ENCODE measurements at regions not wholly inside any gene's neighbourhood (a gene's known extent, or its start where the extent isn't known, plus 50 kb on each side); places are given as distances from the start of the nearest gene placed in this dataset.

DNA sequence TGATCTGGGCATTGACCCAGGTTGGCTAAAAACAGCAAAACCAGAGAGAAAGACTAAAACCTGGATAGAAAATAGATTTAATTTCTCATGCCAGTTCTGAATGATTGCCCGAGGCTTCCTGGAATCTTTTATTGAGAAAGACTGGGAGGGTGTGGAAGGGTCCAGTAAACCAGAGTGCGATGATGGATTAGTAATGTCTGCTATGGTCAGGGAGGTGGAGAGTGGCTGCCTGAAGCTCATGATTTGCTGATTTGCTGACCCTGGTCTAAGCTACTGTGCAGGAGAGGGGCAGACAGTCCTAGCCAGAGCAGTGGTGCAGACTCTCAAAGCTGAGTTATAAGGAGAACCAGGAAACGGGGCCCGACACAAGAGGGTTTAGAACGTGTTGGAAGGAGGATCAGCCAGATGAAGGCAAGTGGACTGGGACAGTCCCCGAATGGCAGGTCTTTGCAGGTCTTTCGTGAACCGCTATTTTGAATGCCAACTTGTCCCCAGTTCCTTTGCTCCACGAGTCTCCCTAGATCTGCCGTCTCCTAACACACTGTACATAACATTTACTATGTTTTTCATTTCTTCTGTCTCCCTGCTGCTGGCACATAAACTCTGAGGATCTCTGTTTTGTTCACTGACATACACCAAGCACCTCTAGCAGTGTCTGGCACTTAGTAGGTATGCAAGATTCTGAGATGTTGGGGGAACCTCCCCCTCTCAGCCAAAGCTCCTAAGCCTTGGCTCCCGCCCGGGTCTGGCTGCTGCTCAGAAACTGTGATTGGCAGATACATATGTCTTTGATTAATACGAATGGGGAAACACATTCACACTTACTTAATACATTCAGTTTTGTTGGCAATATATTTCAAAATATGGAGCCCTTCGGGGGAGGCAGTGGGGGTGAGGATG, 237.3 kb upstream of the TNRC6C start:
- no peak for DNase-seq

DNA sequence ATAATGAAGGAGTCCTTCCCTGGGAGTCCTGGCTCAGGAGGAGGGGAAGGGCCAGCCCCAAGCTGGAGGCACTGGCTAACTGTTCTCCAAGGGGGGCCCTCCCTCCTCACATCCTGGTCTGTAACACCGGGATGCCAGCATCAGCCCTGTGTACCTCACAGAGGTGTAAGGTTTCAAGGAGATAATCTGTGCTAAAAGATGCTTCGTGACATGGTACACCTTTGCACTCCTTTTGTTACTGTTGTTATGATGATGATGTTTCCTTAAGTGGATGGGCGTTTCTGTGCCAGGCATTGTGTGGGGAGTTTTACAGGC, 236.7 kb upstream of the TNRC6C start:
- no peak for DNase-seq

DNA sequence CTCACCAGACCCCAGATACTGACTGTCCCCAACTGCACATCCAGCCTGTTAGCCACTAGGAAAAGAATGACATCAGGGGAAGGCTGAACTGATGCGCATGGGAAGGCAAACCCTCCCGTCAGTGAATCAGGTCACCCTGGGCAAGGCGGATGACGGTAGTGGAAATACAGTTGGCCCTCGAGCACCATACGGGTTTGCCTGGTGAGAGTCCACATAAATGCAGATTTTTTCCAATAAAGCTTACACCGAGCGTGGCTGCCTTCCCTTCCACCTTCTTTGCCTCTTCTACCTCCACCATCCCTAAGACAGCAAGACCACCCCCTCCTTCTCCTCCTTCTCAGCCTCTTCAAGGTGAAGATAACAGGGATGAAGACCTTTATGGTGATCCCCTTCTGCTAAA, 236.1 kb upstream of the TNRC6C start:
- no peak for DNase-seq

DNA sequence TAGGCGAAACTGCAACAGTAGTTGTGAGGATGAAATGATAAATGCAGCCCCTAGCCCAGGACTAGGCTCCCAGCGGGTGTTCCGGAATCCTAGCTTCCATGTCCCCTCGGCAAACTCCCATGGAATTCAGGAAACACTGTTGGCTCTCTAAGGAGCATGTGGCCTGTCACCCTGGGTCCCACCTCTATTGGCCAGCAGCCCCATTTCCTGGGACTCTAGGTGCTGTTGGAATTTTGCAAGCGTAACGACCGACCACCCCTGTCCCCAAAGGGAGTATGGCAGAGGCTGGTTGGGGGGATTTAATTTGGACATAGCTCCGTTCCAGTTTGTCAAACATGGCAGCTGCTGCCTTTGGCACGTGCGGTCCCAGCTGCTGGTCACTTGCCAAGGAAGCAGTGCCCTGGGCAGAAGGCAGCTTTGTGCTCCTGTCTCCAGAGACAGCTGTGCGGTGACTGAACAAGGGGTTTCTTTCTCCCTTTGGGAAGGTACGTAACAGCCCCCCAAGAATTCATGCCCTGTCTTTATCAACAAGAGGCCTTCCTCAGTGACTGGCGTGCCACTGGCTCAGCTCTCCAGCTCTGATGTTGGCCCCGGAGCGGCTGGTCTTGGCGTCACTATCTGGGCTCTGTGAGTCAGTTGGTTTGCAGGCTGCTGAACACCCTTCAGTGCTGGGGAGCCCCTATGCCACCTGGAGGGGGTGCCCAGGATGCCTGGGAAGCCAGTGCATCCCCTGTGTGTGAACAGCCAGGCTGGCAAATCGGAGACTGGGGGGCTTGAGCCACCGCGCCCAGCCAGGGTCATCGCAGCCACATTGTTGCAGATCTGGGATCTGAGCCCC, 235.2 kb upstream of the TNRC6C start:
- DNase-seq: no peak

DNA sequence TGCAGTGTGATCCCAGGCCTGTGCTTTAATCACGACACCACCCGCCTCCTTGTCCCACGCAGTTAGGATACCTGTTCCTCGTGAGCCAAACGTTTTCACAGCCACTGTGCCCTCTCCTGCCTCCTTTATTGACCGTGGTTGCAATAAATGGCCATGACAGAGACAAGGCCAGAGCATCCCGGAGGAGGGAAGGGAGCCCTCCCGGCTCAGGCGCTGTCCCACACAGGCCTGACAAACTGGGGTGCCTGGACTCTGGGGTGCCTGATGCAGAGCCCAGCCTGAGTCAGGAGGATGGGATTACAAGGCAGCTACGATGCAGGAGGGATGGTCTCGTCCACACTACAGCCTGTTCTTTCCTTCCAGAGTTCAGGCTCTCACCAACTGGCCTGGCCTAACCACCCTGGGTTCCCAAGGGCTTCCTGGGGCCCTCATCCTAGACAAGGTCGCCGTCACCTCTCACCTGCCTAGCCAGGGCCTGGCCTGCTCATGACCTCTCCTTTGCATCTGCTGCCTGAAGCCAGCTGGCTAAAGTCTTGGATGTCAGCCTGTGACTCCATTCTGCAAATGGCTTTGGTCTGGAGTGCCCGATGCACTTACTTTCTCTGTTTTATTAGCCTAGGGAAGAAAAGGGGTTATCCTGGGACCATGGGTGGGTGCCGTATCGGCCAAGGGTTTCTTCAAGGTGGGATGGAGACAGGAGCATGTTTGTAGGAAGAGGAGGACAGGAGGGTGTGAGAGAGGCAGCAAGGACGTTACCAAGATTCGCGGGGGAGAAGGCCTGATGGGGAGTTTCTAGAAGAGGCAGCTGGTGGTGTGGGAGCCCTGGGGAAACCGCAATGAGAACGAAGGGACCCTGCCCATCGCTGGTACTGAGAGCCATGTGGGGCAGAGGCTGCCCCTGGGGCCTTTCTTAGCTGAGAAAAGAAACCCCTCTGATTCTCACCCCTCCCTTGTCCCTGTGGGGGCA, 234.3 kb upstream of the TNRC6C start:
- DNase-seq: peak; percentile 89

DNA sequence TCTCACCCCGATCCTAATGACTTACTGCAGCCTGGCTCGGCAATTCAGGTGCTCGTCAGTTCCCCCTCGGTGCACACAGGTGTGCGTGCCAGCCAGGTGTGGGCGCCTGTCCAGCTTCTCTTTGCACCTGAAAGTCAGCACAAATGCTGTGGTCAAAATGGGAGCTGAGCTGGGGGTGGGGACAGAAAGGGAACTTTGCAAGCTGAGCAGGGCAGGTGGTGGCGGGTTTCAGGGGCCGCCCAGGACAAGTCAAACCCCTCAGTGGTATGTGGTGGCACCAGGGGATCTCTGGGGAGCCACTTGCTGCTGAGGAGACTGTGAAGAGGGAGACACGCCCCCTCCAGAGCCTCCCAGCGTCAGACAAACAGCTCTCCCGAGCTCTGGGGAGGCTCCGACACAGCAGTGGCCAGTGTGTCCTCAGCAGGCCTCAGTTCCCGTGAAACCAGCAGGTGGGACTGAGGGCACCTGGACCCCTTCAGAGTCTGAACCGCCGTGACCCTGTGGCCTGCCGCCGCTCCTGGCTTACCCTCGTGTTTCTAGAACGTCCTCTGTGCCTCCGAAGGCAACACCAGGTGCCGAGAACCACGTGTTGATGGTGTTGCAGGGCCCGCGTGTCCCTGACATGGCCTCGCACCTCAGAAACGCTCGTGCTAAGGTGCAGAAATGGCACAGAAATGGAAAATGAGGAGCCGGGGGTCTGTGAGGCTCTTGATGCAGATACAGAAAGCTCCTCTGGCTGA, 233.5 kb upstream of the TNRC6C start:
- DNase-seq: peak; percentile 99

DNA sequence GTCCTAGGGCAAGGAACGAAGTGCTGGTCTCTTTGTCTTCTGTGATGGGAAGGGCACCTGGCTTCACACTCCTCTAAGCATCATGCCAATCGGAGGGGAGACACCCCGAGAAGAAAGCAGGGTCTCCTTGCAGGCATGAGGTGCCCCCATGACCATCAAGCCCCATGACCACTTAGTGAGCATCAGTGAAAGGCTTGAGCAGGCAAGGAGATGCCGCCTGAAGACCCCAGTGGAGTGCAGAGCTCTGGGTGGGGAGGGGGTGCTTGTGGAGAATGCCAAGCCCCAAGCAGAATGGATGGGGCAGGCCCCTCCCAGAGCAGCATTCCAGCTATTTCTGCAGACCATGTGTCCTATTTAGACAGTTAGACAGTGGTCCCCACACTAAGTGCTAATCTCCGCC, 232.7 kb upstream of the TNRC6C start:
- no peak for DNase-seq

DNA sequence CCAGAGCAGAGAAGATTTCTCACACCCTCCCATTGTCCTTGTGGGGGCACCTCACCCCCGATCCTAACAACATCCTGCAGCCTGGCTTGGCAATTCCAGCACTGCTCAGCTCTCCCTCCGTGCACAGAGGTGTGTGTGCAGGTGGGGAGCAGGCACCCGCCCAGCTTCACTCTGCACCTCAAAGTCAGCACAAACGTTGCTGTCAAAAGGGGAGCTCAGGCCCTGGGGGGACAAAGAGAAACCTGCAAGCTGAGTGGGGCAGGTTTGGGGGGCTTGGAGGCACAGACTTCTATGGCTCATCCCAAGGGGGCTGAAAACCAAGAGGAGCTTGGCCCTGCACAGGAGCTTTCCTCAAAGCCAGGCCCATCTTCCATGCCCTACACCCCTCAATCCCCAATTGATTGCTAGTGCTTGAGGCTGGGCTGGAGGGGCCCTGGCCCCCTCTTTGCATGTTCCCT, 231.9 kb upstream of the TNRC6C start:
- DNase-seq: no peak

DNA sequence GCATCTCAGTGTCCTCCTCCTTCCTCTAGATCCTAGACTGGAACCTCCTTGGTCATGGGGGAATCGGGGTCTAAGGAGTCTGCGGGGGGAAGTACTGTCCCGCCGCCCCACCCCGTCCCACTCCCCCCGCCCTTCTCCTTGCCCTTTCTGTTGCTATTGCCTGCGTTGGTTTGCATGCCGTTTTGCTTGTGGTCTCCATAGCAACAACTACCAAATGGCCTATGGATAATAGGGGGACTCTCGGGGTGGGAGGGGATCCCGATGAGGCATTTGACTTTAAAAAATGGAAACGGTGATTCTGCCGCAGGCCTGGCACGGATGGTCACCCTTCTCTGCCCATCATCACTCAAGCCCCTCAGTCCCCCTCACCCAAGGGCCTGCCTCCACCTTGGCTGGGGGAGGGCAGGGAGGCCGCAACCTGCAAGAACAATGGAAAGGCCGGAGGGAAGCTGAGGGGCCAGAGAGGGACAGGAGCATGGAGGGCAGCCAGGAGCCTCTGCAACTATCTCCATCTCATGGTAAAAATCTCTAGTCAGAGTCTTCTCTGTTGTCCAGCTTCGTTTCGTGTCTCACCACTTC, 231.4 kb upstream of the TNRC6C start:
- DNase-seq: no peak

DNA sequence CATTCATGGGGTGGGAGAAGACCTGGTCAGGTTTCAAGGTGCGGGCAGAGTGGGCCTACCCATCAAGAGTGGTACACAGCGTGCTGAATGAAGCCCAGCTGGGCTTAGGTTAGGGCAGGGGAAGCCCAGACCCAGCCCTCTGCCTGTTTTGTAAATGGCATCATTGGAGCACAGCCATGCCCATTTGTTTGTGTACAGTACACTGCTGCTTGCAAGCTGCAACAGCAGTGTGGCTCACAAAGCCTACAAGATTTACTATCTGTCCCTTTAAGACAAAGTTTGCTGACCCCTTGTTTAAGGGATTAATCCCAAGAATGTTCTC, 230.1 kb upstream of the TNRC6C start:
- no peak for DNase-seq

DNA sequence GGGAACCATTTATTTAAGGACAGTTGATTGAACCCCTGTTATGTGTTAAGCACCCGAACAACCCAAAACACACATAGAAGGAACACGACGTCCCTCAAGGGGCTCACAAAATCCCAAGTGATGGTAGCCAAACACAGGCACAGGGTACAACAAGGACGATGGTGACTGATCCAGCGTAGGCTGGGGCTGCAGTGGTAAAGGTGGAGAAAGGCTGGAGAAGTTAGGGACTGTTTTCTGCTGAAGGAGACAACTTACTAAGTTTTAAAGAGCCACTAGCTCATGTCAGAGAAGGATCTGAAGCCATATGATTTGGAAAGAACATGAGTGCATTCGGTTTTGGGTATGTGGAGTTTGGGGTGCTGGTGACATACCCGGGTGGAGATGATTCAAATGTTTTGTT, 229.6 kb upstream of the TNRC6C start:
- no peak for DNase-seq

DNA sequence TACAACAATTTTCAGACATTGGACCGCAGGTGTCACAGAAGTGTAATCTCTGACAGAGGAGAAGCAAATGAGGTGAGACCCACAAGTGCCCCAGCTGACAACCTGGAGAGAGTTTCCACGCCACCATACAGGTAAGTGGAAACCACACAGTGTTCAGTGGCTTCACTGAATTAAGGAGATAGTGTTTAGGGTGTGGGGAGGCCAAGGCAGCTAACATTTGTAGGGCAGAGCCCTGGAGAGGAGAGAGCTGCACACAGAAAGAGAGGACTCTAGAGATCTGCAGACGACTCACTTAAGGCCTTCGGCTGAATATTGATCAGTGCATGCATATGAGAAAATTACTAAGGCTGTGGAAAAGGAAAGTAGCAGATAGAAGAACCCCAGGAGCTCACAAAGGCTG, 228.9 kb upstream of the TNRC6C start:
- peak; percentile 19 for DNase-seq

DNA sequence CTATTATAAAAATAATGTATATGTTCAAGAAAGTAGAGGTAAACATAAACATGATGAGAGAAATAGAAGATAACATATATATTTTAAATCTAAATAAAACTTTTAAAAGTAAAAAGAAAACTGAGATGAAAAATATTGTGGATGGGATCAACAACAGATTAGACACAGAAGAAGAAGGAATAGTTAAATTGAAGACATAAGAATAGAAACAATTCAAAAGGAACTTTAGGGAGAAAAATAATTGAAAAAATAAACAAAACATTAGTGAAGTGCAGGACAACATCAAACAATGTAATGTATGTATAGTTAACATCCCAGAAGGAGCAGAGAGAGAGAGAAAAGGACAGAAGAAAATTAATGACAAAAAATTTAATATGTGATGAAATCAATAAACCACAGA, 228.1 kb upstream of the TNRC6C start:
- no peak for DNase-seq

DNA sequence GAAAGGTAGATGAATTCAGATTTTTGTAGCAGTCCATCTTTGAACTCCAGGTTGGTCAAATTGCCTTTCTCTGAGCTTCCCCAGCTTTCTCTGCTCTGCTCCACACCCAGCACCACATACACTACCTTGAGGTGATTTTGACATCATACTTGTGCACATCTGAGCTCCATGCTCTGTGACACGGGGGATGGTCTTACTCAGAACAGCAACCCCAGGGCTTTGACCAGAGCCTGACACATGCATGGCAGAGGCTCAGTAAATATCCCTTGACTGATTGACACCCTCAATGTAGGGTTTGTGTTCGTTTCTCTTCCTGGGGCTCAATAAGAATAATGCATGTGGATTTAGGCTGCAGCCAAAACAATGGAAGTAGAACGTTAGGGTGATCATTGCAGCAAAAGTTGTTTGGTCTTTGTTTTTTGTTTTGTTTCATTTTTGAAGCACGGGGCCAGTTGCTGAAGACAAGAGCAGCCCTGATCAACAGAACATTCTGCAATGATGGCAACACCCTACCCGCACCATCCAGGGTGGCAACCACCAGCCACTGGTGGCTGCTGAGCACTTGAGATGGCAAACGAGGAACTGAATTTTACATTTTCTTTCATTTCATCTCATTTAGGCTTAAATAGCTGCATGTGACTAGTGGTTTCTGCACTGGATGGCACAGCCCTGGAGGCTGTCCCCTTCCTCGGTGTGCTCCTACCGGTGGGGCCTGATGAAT, 224.8 kb upstream of the TNRC6C start:
- no peak for DNase-seq

DNA sequence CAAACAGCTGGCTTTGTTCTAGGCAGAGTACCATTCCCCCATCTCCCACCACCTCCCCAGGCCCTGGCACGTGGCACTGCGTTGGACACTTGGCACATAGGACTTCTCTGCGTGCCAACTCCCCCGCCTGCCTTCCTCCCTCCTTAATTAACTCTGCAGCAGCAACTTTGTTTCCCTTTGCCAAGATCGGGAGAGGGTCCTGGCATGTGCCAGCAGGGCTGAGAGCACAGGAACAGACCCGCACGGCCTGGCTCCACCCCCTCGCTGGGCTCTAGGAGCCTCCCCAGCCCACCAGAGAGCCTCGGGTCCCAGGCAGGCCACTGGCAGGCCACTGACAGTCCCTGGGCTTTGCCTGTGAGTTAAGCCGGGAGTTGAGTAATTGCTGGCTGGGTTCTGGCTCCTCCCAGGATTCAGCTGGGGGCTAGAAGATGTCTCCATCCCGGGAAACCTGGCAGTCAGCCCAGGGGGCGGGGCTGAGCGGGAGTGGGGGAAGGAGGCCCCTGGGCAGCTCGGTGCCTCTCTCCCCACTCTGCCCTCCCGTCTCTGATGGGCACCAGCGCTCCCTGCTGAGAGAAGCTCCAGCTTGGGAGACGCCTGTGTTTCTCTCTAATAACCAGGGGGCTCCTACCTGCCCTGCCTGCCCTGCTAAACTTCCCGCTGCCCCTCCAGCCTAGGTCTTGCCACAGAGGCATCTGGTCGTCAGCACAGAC, 224.0 kb upstream of the TNRC6C start:
- DNase-seq: peak; percentile 52

DNA sequence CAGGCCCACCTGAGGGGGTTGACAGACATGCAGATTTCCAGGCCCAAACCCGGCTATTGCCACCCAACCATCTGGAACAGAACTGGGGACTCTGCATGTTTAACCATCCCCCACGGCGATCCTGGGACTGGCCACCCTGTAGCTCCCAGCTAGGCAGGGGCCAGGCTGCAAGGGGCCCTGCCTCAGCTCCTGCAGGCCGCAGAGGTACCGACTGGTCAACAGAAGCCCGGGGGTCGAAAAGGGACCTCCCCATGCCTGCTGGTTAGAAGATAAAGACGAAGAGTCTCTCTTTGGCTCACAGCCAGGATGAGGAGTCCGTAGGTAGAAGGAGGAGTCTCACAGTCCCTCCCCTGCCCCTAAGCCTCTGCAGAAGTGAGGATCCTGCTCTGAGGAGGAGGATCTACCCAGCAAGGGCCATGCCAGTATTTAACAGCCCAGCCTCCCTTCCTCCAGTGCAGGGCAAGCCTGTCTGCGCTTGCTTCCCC, 223.4 kb upstream of the TNRC6C start:
- DNase-seq: peak; percentile 78

DNA sequence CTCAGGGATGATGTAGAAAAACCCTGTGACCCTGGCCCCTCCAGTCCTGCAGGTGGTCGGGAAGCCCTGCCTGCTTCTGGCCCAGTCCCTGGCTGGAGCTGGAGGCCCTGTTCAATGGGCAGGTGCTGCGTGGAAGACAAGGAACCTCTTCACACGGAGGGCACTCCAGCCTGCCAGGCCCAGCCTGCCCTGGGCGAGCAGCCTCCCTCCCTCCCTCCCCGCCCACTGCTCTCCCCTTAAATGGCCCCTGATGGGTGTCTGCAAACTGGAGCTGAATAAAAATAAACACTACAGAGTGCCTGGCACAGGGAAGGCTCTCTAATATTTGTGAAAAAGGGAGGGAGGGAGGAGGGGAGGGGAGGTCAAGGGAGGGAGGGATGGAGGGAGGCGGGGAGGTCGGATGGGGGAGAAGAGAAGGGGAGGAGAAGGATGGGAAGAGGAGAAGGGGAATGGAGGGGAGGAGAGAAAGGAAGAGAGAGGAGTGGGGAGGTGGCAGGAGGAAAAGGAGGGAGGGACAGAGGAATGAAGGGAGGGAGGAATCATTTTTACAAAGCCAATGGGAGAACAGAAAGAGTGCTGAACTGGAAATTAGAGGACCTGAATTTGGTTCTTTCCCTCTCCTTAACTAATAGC, 222.8 kb upstream of the TNRC6C start:
- DNase-seq: no peak

DNA sequence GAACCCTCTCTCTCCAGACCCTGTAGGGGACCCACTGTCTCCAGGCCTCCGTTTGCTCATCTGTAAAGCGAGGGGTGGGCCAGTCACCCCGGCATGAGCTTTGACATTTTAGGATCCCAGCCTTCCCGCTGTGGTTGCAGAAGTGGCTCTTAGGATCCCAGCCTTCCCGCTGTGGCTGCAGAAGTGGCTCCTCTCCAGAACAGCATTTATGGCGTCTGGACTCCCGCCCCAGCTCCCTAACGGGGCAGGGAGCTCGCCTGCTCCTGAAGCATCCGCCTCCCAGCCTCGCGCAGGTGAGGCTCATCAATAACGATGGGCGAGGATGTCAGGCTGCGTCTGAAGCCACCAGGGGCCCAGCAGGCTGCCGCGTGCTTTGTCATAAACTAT, 222.3 kb upstream of the TNRC6C start:
- DNase-seq: no peak

DNA sequence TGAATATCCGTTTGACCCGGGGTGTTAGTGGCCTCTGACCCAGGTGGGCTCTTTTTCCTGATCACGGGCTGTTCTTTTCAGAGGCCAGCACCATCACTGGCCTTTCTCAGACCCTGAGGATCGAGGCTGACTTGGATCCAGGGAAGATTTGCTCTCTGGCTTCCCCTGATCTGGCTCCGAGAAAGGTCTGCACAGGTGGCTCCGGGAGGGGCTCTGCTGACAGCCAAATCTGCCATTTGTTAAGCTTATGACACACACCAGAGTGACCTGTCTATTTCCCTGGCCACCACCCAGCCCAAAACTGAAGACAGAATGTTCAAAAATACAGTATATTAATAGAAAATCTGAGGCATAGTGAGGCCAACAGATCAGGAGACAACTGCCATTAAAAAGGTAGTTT, 221.8 kb upstream of the TNRC6C start:
- DNase-seq: no peak

Data from RPMI8226 (cell line).